ENCODE measurements at regions not wholly inside any gene's neighbourhood (a gene's known extent, or its start where the extent isn't known, plus 50 kb on each side); places are given as distances from the start of the nearest gene placed in this dataset.

DNA sequence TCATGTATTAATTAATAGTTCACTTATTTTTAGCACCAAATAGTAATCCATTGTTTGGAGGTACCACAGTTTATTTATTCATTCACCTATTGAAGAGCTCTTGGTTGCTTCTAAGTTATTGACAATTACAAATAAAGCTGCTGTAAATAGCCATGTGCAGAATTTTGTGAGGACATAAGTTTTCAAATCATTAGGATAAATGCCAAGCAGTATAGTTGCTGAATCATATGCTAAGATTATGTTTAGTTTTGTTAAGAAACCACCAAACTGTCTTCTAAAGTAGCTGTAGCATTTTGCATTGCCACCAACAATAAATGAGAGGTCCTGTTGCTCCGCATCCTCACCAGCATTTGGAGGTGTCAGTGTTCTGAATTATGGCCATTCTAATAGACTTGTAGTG, 2126.8 kb downstream of the PCDH9 start:
- Histone ChIP-seq H3K9ac (ENCODE audit: control insufficient read depth, insufficient read depth, low read length) (no peak overlapping the region), H3K4me3 (no peak overlapping the region), H3K4me1 (ENCODE audit: control insufficient read depth, insufficient read depth, low read length) (no peaks in the 10 kb centered on the region), H3K79me2 (ENCODE audit: control insufficient read depth, insufficient read depth, low read length) (no peaks in the 10 kb centered on the region), H3K27ac (ENCODE audit: control insufficient read depth, insufficient read depth) (no peak overlapping the region), H3K27me3 (replicated peaks in 1 of 2; ENCODE audit: control insufficient read depth in 2 of 2, insufficient read depth in 2 of 2, low read length in 1 of 2) (no peaks in the 10 kb centered on the region), H3K4me2 (ENCODE audit: control insufficient read depth, insufficient read depth) (no peak overlapping the region), H3K9me3 (replicated peaks; ENCODE audit: control insufficient read depth, insufficient read depth, low read length) (no peaks in the 10 kb centered on the region), H2AFZ (ENCODE audit: control insufficient read depth, low read depth, low read length) (no peak overlapping the region), H3K36me3 (ENCODE audit: control insufficient read depth in 2 of 2, insufficient read depth in 2 of 2, low read length in 1 of 2) (no peaks in the 10 kb centered on the region), H4K20me1 (ENCODE audit: control insufficient read depth, insufficient read depth) (no peaks in the 10 kb centered on the region)
- POLR2A ChIA-PET = no interaction called here
- in situ Hi-C loops (cut with MboI) (no loop called here), intact Hi-C loops (cut with micrococcal nuclease; ENCODE audit: unreplicated experiment) (no loop called here)
- no TSS peak for BruUV-seq (replicated peaks)
- RAD21 ChIA-PET (ENCODE audit: unreplicated experiment) = no interaction called here
- SMC1A ChIA-PET (ENCODE audit: uncharacterized antibody, unreplicated experiment) = no interaction called here
- TF ChIP-seq CEBPB (IDR thresholded peaks at IDR 0.05; ENCODE audit: borderline replicate concordance in 1 of 2, low read depth in 2 of 2, low read length in 2 of 2) (no peak), SMARCA5 (IDR thresholded peaks at IDR 0.05) (no peak), RAD21 (IDR thresholded peaks at IDR 0.05; ENCODE audit: insufficient read depth, low read depth, low read length) (no peak), NFIC (IDR thresholded peaks at IDR 0.05; ENCODE audit: low read depth, low read length) (no peak), EP300 (IDR thresholded peaks at IDR 0.05; ENCODE audit: borderline replicate concordance in 1 of 2, control insufficient read depth in 1 of 2, low read depth in 2 of 2, low read length in 2 of 2) (no peak)
- TF ChIP-seq, protein P1, sequence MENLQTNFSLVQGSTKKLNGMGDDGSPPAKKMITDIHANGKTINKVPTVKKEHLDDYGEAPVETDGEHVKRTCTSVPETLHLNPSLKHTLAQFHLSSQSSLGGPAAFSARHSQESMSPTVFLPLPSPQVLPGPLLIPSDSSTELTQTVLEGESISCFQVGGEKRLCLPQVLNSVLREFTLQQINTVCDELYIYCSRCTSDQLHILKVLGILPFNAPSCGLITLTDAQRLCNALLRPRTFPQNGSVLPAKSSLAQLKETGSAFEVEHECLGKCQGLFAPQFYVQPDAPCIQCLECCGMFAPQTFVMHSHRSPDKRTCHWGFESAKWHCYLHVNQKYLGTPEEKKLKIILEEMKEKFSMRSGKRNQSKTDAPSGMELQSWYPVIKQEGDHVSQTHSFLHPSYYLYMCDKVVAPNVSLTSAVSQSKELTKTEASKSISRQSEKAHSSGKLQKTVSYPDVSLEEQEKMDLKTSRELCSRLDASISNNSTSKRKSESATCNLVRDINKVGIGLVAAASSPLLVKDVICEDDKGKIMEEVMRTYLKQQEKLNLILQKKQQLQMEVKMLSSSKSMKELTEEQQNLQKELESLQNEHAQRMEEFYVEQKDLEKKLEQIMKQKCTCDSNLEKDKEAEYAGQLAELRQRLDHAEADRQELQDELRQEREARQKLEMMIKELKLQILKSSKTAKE (IDR thresholded peaks at IDR 0.05; ENCODE audit: low read depth, poor library complexity, severe bottlenecking) = no peak
- TF ChIP-seq, protein P2, sequence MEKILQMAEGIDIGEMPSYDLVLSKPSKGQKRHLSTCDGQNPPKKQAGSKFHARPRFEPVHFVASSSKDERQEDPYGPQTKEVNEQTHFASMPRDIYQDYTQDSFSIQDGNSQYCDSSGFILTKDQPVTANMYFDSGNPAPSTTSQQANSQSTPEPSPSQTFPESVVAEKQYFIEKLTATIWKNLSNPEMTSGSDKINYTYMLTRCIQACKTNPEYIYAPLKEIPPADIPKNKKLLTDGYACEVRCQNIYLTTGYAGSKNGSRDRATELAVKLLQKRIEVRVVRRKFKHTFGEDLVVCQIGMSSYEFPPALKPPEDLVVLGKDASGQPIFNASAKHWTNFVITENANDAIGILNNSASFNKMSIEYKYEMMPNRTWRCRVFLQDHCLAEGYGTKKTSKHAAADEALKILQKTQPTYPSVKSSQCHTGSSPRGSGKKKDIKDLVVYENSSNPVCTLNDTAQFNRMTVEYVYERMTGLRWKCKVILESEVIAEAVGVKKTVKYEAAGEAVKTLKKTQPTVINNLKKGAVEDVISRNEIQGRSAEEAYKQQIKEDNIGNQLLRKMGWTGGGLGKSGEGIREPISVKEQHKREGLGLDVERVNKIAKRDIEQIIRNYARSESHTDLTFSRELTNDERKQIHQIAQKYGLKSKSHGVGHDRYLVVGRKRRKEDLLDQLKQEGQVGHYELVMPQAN (conservative IDR thresholded peaks at IDR 0.05) = no peak
- TF ChIP-seq, protein P3, sequence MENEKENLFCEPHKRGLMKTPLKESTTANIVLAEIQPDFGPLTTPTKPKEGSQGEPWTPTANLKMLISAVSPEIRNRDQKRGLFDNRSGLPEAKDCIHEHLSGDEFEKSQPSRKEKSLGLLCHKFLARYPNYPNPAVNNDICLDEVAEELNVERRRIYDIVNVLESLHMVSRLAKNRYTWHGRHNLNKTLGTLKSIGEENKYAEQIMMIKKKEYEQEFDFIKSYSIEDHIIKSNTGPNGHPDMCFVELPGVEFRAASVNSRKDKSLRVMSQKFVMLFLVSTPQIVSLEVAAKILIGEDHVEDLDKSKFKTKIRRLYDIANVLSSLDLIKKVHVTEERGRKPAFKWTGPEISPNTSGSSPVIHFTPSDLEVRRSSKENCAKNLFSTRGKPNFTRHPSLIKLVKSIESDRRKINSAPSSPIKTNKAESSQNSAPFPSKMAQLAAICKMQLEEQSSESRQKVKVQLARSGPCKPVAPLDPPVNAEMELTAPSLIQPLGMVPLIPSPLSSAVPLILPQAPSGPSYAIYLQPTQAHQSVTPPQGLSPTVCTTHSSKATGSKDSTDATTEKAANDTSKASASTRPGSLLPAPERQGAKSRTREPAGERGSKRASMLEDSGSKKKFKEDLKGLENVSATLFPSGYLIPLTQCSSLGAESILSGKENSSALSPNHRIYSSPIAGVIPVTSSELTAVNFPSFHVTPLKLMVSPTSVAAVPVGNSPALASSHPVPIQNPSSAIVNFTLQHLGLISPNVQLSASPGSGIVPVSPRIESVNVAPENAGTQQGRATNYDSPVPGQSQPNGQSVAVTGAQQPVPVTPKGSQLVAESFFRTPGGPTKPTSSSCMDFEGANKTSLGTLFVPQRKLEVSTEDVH (IDR thresholded peaks at IDR 0.05; ENCODE audit: low read depth, partially characterized antibody) = no peak
- FAIRE-seq (no peak), DNase-seq (ENCODE audit: low read depth, low spot score) (no peak), ATAC-seq (no peak)
- CTCF ChIA-PET = no interaction called here
- WGBS (ENCODE audit: insufficient coverage, insufficient replicate concordance, low lambda C conversion rate, missing lambda C conversion rate) = 0% methylated on average over 1 of the region's 1 CpG
